LNCAP (cell line): ENCODE measurements at regions not wholly inside any gene's neighbourhood (a gene's known extent, or its start where the extent isn't known, plus 50 kb on each side); places are given as distances from the start of the nearest gene placed in this dataset.

Source experiments
- TF ChIP-seq, protein P1 (sequence below): fragments of 450-650 bp; IDR thresholded peaks from 2 replicates; pipeline ENCODE4 v1.5.1; 2017; ENCODE audit warnings: mild to moderate bottlenecking

DNA sequence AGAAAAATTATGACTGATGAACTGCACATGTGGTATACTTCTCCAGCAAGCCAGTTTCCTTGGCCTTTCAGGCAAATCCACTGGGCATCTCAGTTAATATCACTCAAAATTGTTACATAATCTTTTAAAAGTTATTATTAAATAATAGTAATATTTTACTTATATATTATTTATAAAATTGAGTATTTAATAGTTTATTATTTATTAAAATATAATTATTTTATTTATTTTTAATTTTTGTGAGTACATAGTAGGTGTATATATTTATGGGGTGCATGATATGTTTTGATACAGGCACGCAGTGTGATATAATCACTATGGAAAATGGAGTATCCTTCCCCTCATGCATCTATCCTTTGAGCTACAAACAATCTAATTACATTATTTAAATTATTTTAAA is 384.1 kb upstream of the LRFN5 start:
- TF ChIP-seq, protein P1, sequence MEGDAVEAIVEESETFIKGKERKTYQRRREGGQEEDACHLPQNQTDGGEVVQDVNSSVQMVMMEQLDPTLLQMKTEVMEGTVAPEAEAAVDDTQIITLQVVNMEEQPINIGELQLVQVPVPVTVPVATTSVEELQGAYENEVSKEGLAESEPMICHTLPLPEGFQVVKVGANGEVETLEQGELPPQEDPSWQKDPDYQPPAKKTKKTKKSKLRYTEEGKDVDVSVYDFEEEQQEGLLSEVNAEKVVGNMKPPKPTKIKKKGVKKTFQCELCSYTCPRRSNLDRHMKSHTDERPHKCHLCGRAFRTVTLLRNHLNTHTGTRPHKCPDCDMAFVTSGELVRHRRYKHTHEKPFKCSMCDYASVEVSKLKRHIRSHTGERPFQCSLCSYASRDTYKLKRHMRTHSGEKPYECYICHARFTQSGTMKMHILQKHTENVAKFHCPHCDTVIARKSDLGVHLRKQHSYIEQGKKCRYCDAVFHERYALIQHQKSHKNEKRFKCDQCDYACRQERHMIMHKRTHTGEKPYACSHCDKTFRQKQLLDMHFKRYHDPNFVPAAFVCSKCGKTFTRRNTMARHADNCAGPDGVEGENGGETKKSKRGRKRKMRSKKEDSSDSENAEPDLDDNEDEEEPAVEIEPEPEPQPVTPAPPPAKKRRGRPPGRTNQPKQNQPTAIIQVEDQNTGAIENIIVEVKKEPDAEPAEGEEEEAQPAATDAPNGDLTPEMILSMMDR: no peak

DNA sequence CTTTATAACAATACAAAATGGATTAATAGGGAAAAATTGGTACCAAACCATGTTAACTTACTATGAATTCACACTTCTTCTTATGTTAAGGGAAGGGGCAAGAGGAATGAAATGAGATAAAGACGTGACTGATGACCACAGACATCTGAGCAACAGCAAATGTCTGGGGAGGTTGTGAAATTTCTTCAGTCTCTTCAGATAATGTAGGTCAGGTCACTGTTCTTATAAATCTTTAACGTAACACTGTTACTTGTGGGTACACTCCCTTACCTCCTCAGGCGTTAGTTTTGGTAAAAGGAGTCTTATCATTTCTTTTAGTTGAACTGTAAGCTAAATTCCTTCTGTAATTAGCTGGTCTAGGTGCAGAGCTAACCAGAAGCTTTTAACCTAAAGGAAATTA is 405.0 kb upstream of the LRFN5 start:
- TF ChIP-seq, protein P1: no peak

DNA sequence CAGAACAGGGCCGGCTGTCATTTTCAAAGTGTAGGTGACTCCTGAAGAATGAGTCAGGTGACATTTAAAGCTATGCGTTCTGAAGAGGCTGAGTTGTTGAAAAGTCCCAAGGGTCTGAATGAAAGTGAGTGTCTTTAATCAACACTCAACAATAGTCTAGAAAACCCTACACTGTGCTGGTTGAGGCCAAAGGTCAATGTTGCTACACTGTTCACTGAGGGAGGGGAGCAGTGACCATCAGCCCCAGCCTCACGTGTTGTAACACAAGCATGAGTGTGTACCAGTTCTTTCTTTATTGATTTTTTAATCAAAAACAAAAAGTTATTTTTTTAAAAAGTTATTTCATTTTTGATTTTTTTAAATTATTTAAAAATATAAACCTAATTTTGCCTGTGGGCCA is 418.8 kb upstream of the LRFN5 start:
- TF ChIP-seq, protein P1: no peak

DNA sequence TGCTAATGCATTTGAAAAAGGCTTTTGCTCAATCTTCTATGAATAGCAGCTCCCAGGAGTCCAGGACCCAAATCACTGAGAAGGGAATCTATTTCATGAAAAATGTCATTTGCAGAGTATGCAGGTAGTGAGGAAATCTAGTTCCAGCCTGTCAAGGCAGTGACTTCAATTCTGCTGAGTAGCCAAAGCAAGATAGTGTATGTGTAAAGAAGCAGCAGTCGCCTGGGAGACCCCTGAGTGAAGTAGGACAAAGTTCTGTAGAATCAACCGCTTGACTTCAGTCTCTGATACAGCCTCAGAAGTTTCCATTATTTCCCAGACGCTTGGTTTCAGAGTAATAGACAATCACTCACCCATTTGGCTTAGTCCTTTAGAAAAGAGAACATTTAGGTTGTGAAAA is 435.6 kb upstream of the LRFN5 start:
- TF ChIP-seq, protein P1: no peak

DNA sequence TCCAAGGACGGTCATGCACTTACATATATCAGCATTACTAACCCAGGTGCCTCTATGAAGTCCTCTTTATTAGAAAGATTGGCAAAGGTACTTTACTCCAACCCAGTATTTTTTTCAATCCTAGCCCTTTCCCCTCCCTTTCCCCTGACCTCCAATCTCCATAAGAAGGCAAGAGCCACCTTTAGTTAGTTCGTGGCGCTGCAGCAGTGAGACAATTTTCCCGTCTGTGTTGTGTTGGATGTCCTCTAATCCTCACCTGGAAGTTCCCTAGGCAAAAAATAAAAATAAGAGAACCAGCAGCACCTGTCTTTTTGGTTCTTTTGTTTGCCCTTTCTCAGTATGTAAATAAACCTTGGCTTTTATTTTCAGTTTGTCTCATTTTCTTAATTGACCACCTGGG is 439.6 kb upstream of the LRFN5 start:
- TF ChIP-seq, protein P1: no peak

DNA sequence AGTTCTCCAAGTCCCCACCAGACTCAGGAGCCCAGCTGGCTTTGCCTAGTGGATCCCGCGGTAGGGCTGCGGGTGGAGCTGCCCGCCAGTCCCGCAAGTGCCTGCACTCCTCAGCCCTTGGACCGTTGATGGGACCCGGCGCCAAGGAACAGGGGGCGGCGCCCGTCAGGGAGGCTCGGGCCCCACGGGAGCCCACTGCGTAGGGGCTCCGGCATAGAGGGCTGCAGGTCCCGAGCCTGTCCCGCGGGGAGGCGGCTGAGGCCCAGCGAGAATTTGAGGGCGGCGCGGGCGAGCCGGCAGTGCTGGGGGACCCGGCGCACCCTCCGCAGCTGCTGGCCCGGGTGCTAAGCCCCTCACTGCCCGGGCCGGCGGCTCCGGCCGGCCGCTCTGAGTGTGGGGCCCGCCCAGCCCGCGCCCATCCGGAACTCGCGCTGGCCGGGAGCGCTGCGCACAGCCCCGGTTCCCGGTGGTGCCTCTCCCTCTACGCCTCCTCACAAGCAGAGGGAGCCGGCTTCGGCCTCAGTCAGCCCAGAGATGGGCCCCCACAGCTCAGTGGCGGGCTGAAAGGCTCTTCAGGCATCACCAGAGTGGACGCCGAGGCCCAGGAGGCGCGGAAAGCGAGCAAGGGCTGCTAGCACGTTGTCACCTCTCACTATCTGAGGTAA is 452.4 kb upstream of the LRFN5 start:
- TF ChIP-seq, protein P1: no peak

DNA sequence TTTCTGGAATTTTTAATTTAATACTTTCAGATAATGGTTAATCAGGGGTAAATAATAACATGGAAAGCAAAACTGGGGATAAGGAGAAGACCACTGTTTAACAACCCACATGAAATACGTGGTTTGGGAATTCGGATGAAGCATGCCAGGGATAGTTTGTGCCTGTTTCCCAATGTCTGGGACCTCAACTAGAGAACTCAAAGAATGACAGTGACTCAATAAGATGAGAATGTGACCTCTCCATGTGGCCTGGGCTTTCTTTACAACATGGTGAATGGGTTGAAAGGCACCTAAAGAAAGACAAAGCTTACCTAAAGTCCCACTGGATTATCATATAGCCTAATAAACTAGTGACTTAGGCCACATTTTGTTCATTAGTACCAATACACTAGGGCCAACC is 460.3 kb upstream of the LRFN5 start:
- TF ChIP-seq, protein P1: no peak

DNA sequence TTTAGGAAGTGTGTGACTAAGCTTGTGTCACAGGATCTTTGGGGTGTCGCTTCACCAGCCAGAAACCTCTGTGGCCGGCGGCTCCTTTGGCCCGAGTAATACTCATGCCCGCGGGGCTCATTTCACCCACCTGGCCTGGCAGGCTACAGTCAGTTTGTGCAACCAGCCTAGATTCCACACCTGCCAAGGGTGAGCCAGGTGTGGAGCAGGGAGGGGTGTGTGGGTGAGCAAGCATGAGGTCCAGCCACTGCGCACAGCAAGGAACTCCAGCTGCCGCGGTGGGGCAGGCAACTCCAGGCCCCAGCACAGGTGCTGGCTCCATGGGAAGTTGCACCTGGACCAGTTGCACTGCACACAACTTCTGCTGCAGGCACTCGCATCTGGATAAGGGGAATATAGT is 462.3 kb upstream of the LRFN5 start:
- TF ChIP-seq, protein P1: no peak
